GM12878 (cell line): ENCODE measurements at regions not wholly inside any gene's neighbourhood (a gene's known extent, or its start where the extent isn't known, plus 50 kb on each side); places are given as distances from the start of the nearest gene placed in this dataset.

Experiments
- ATAC-seq: fragments of 200-7000 bp; cut with Tn5 transposase; 3 replicates; pipeline ENCODE4 v1.9.1; 2020; ENCODE audit warnings: mild to moderate bottlenecking, moderate library complexity
- BruUV-seq: library from RNA; stranded (reverse); fragments of 400-500 nt; replicated peaks from 2 replicates; lab custom pipeline; 2021; lab: Mats Ljungman, UMichigan
- CTCF ChIA-PET: fragments of 300-600 bp; sonication (Branson Sonifier 250); formaldehyde crosslinking; extraction: SDS; loops from one replicate; lab custom pipeline; 2021; ENCODE audit warnings: inconsistent platforms; lab: Yijun Ruan, JAX
- POLR2A ChIA-PET: fragments of 350-600 bp; formaldehyde crosslinking; extraction: SDS; loops from one replicate; lab custom pipeline; 2021; ENCODE audit warnings: inconsistent platforms; lab: Charles Lee
- RAD21 ChIA-PET: fragments of 300-600 bp; sonication (Branson Sonifier 250); formaldehyde crosslinking; loops from one replicate; lab custom pipeline; 2023; ENCODE audit warnings: antibody characterized with exemption; ENCODE audit not compliant: unreplicated experiment; lab: Charles Lee
- SMC1A ChIA-PET: fragments of 300-600 bp; sonication (Branson Sonifier 250); formaldehyde crosslinking; loops from one replicate; lab custom pipeline; 2023; ENCODE audit not compliant: unreplicated experiment, uncharacterized antibody; lab: Charles Lee
- DNase-seq: peaks from one replicate; pipeline ENCODE4 v3.0.0-alpha.2; 2011; ENCODE audit warnings: low read depth, low spot score
- FAIRE-seq: peaks from 3 replicates; lab custom pipeline; 2011; peaks lifted over from hg19 to GRCh38; lab: Jason Lieb, UNC
- H2AFZ ChIP-seq: 2 replicates; pipeline ENCODE4 v1.6.0; 2011; ENCODE audit warnings: low read depth, low read length, control low read depth; ENCODE audit not compliant: control insufficient read depth
- H3K27ac ChIP-seq: 2 replicates; pipeline ENCODE4 v1.5.1; 2011; ENCODE audit warnings: control low read depth; ENCODE audit not compliant: control insufficient read depth, insufficient read depth
- H3K27me3 ChIP-seq, 2 experiments: replicated peaks in 1 of 2; 2 replicates each; pipeline versions ENCODE4 v1.6.0 to v1.6.1; 2011; ENCODE audit warnings: low read length in 1 of 2; ENCODE audit not compliant: control insufficient read depth in 2 of 2, insufficient read depth in 2 of 2
- H3K36me3 ChIP-seq, 2 experiments: 2 replicates each; pipeline ENCODE4 v1.5.1; 2011; ENCODE audit warnings: low read length in 1 of 2; ENCODE audit not compliant: control insufficient read depth in 2 of 2, insufficient read depth in 2 of 2
- H3K4me1 ChIP-seq: 2 replicates; pipeline ENCODE4 v1.6.1; 2011; ENCODE audit warnings: mild to moderate bottlenecking, low read length, moderate library complexity, mixed read lengths; ENCODE audit not compliant: control insufficient read depth, insufficient read depth
- H3K4me2 ChIP-seq: 2 replicates; pipeline ENCODE4 v1.6.0; 2011; ENCODE audit warnings: control low read depth; ENCODE audit not compliant: control insufficient read depth, insufficient read depth
- H3K4me3 ChIP-seq: fragments of 200-600 bp; sonication (generic); 2 replicates; pipeline ENCODE4 v1.5.1; 2016
- H3K79me2 ChIP-seq: 2 replicates; pipeline ENCODE4 v1.6.0; 2011; ENCODE audit warnings: low read length; ENCODE audit not compliant: control insufficient read depth, insufficient read depth
- H3K9ac ChIP-seq: 2 replicates; pipeline ENCODE4 v1.8.0; 2011; ENCODE audit warnings: low read length, control low read depth, mixed read lengths; ENCODE audit not compliant: control insufficient read depth, insufficient read depth
- H3K9me3 ChIP-seq: replicated peaks from 3 replicates; pipeline ENCODE4 v1.5.1; 2011; ENCODE audit warnings: mild to moderate bottlenecking, low read length; ENCODE audit not compliant: control insufficient read depth, insufficient read depth
- H4K20me1 ChIP-seq: 2 replicates; pipeline ENCODE4 v1.6.0; 2011; ENCODE audit not compliant: control insufficient read depth, insufficient read depth
- CHD2 ChIP-seq: IDR thresholded peaks from 2 replicates; pipeline ENCODE4 v1.6.1; 2011; ENCODE audit warnings: low read depth, low read length, improper control_type of control experiment, borderline replicate concordance
- ETV6 ChIP-seq, 2 experiments: fragments of 450-650 bp in 1 of 2; IDR thresholded peaks in 1 of 2; conservative IDR thresholded peaks in 1 of 2; 2 replicates each; pipeline ENCODE4 v1.6.1; 2014; ENCODE audit warnings: antibody characterized with exemption in 1 of 2, borderline replicate concordance in 1 of 2, low read depth in 1 of 2, mild to moderate bottlenecking in 1 of 2, moderate library complexity in 1 of 2
- EZH2 ChIP-seq: IDR thresholded peaks from 2 replicates; pipeline ENCODE4 v1.6.1; 2012; ENCODE audit warnings: low read depth, mild to moderate bottlenecking, control low read depth, inconsistent platforms, low read length, borderline replicate concordance; ENCODE audit not compliant: control insufficient read depth
- IKZF1 ChIP-seq: fragments of 450-650 bp; conservative IDR thresholded peaks from 2 replicates; pipeline ENCODE4 v1.6.1; 2017; ENCODE audit warnings: antibody characterized with exemption, mild to moderate bottlenecking
- IRF4 ChIP-seq: IDR thresholded peaks from 2 replicates; pipeline ENCODE4 v1.6.1; 2011; ENCODE audit warnings: low read depth, low read length
- NFIC ChIP-seq: IDR thresholded peaks from 2 replicates; pipeline ENCODE4 v1.6.1; 2012; ENCODE audit warnings: low read depth, mild to moderate bottlenecking, inconsistent platforms, low read length, moderate library complexity
- NFYA ChIP-seq: IDR thresholded peaks from 2 replicates; pipeline ENCODE4 v1.6.1; 2011; ENCODE audit warnings: low read depth, mild to moderate bottlenecking, low read length, improper control_type of control experiment, borderline replicate concordance
- PAX8 ChIP-seq: fragments of 450-650 bp; IDR thresholded peaks from 2 replicates; pipeline ENCODE4 v1.6.1; 2017; ENCODE audit warnings: mild to moderate bottlenecking, moderate library complexity
- RB1 ChIP-seq: fragments of 450-650 bp; formaldehyde crosslinking; IDR thresholded peaks from 2 replicates; pipeline ENCODE4 v1.6.1; 2017; ENCODE audit warnings: mild to moderate bottlenecking, borderline replicate concordance
- SREBF1 ChIP-seq: IDR thresholded peaks from 2 replicates; pipeline ENCODE4 v1.6.1; 2012; ENCODE audit warnings: mild to moderate bottlenecking, low read length
- ZSCAN29 ChIP-seq: fragments of 450-650 bp; IDR thresholded peaks from 2 replicates; pipeline ENCODE4 v1.6.1; 2017; ENCODE audit warnings: mild to moderate bottlenecking, moderate library complexity
- WGBS: methylation state at CpG from one replicate; pipeline ENCODE4 v1.1.6; 2016; ENCODE audit warnings: low lambda C conversion rate; ENCODE audit not compliant: insufficient replicate concordance, insufficient coverage; ENCODE audit errors: missing lambda C conversion rate; 5-methylcytosine and 5-hydroxymethylcytosine counted together
- in situ Hi-C: fragments of 300-500 bp; cut with MboI; formaldehyde crosslinking; loops from 9 replicates; pipeline ENCODE4 v1.14.3; 2018; ENCODE audit warnings: mixed read lengths
- intact Hi-C: fragments of 100-400 bp; cut with micrococcal nuclease; formaldehyde crosslinking; loops from one replicate; pipeline ENCODE4 v1.14.2; 2022; ENCODE audit not compliant: unreplicated experiment
- TF ChIP-seq, protein P1 (sequence below), 3 experiments: IDR thresholded peaks in 2 of 3; conservative IDR thresholded peaks in 1 of 3; 2 replicates each; pipeline ENCODE4 v1.5.1; 2011; ENCODE audit warnings: low read depth in 3 of 3, low read length in 3 of 3, mild to moderate bottlenecking in 3 of 3, control low read depth in 2 of 3, moderate library complexity in 2 of 3, inconsistent platforms in 1 of 3, mixed read lengths in 1 of 3; ENCODE audit not compliant: control insufficient read depth in 2 of 3, insufficient read depth in 1 of 3; ENCODE audit errors: extremely low read depth in 1 of 3
- TF ChIP-seq, protein P2 (sequence below): IDR thresholded peaks from 2 replicates; pipeline ENCODE4 v1.6.1; 2012; ENCODE audit warnings: low read depth, low read length, improper control_type of control experiment

DNA sequence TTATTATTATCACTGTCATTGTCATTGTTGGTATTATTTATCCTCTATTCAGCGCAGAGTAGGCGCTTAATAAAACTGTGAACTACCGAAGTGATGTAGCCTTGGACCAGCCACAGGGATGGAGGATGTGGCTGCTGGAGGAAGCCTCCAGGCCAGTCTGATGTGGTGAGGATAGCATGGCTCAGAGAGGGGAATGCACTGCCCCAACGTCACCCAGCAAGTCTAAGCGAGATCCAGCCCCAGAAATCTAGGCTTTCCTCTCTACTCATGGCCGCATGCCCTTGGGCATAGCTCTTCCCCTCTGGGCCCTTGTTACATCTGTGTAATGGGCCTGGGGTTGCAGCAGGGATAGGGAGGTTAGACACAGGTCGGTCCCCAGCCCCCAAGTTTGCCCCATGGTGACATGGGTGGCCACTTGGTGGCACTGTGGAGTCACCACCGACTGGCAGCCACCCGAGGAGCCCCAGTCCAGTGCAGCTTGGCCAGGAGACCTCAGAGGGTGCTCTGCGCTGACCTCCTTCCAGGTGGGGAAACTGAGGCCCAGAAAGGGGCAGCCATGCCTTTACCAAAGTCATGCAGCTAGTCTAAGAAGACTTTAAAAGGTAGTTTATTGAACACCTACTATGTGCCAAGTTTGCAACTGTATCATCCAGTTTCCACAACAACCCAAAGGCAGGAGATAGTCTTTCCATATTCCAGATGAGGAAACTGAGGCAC lies 395.7 kb downstream of the MN1 start:
- H3K9me3 ChIP-seq: no peaks in the 10 kb centered on the region; the same call in 2 of the 3 replicates
- RAD21 ChIA-PET: no interaction called here
- no peaks in the 10 kb centered on the region for H3K36me3 ChIP-seq
- DNase-seq (no peak), FAIRE-seq (no peak), ATAC-seq (peak; percentile 67)
- no peaks in the 10 kb centered on the region for H4K20me1 ChIP-seq
- POLR2A ChIA-PET: no interaction called here
- SMC1A ChIA-PET: interaction anchor here (1.4 kb wide), 1 partner anchor 17 kb away, joined by 3 read pairs; no protein-coding TSS in a partner anchor
- H3K4me3 ChIP-seq: no peak overlapping the region
- in situ Hi-C loops (loop anchor here (10.0 kb wide), 1 partner anchor 599 kb away; no protein-coding TSS in a partner anchor), intact Hi-C loops (loop anchor here (5.0 kb wide), 2 partner anchors 396 to 606 kb away; partner anchors contain the start of gene MN1)
- H3K4me2 ChIP-seq: no peak overlapping the region
- 39% methylated on average over 10 of the region's 10 CpGs for WGBS
- no peaks in the 10 kb centered on the region for H3K79me2 ChIP-seq
- no peaks in the 10 kb centered on the region for H3K27me3 ChIP-seq
- no peaks in the 10 kb centered on the region for H3K4me1 ChIP-seq
- no TSS peak for BruUV-seq
- CTCF ChIA-PET: interaction anchor here (0.7 to 1.0 kb wide), 3 partner anchors 11 to 727 kb away, joined by 3 read pairs; no protein-coding TSS in a partner anchor
- no peak overlapping the region for H2AFZ ChIP-seq
- H3K9ac ChIP-seq: no peak overlapping the region
- H3K27ac ChIP-seq: no peak overlapping the region
- TF ChIP-seq IRF4: no peak
- TF ChIP-seq, protein P1, sequence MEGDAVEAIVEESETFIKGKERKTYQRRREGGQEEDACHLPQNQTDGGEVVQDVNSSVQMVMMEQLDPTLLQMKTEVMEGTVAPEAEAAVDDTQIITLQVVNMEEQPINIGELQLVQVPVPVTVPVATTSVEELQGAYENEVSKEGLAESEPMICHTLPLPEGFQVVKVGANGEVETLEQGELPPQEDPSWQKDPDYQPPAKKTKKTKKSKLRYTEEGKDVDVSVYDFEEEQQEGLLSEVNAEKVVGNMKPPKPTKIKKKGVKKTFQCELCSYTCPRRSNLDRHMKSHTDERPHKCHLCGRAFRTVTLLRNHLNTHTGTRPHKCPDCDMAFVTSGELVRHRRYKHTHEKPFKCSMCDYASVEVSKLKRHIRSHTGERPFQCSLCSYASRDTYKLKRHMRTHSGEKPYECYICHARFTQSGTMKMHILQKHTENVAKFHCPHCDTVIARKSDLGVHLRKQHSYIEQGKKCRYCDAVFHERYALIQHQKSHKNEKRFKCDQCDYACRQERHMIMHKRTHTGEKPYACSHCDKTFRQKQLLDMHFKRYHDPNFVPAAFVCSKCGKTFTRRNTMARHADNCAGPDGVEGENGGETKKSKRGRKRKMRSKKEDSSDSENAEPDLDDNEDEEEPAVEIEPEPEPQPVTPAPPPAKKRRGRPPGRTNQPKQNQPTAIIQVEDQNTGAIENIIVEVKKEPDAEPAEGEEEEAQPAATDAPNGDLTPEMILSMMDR (IDR thresholded peaks at IDR 0.05 in 2 of 3, conservative IDR thresholded peaks at IDR 0.05 in 1 of 3; ENCODE audit: control insufficient read depth in 2 of 3, extremely low read depth in 1 of 3, insufficient read depth in 1 of 3, low read depth in 3 of 3, low read length in 3 of 3): peak; percentile 32 to 54 (median 35); a peak in 5 of 6 replicates

DNA sequence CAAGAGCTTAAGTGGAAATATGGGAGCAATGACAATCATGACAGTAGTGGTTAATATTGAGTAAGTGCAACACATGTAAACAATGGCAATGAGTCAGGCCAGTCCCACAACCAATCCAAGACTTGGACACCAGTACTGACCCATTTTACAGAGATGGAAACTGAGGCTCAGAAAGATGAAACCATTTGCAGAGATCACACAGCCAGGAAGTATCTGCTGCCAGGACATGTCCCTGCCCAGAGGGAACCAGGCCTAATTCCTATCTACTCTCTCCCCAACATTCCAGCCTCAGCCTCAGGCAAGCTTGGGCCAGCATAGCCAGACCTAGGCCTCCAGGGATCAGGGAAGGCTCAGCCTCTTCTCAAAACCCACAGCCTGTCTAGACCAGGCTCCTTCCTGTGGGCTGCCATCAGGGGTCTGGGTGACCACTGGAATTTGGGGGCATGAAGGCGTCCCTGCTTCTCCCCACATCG lies 395.1 kb downstream of the MN1 start:
- Histone ChIP-seq H3K79me2 (no peaks in the 10 kb centered on the region), H3K27me3 (no peaks in the 10 kb centered on the region), H3K9me3 (no peaks in the 10 kb centered on the region; the same call in 2 of the 3 replicates), H3K4me3 (no peak overlapping the region), H3K4me2 (no peak overlapping the region), H3K4me1 (no peaks in the 10 kb centered on the region), H3K36me3 (no peaks in the 10 kb centered on the region), H4K20me1 (no peaks in the 10 kb centered on the region), H3K9ac (no peak overlapping the region), H2AFZ (no peak overlapping the region), H3K27ac (no peak overlapping the region)
- ATAC-seq (no peak), FAIRE-seq (no peak), DNase-seq (no peak)
- WGBS: 85% methylated on average over 2 of the region's 2 CpGs
- ChIA-PET RAD21 (no interaction called here), CTCF (interaction anchor here (1.0 kb wide), 1 partner anchor 15 kb away, joined by 3 read pairs; no protein-coding TSS in a partner anchor), POLR2A (no interaction called here), SMC1A (no interaction called here)
- intact Hi-C loops (loop anchor here (5.0 kb wide), 2 partner anchors 396 to 606 kb away; partner anchors contain the start of gene MN1), in situ Hi-C loops (loop anchor here (10.0 kb wide), 1 partner anchor 598 kb away; no protein-coding TSS in a partner anchor)
- BruUV-seq: no TSS peak
- TF ChIP-seq ETV6 (conservative IDR thresholded peaks at IDR 0.05 in 1 of 2, IDR thresholded peaks at IDR 0.05 in 1 of 2; ENCODE audit: borderline replicate concordance in 1 of 2, low read depth in 1 of 2): no peak
- TF ChIP-seq PAX8: no peak
- TF ChIP-seq, protein P2, sequence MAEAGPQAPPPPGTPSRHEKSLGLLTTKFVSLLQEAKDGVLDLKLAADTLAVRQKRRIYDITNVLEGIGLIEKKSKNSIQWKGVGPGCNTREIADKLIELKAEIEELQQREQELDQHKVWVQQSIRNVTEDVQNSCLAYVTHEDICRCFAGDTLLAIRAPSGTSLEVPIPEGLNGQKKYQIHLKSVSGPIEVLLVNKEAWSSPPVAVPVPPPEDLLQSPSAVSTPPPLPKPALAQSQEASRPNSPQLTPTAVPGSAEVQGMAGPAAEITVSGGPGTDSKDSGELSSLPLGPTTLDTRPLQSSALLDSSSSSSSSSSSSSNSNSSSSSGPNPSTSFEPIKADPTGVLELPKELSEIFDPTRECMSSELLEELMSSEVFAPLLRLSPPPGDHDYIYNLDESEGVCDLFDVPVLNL: no peak
- TF ChIP-seq ZSCAN29: no peak
- TF ChIP-seq EZH2: no peak
- TF ChIP-seq SREBF1: no peak
- no peak for TF ChIP-seq IKZF1
- no peak for TF ChIP-seq NFIC
- TF ChIP-seq RB1: no peak
- no peak for TF ChIP-seq CHD2
- TF ChIP-seq NFYA: no peak
